ENCODE measurements at regions not wholly inside any gene's neighbourhood (a gene's known extent, or its start where the extent isn't known, plus 50 kb on each side); places are given as distances from the start of the nearest gene placed in this dataset.
A peak's percentile ranks its signal among the peaks of the same experiment; 100 is the strongest.

GRCh38 chr3:73212683-73213082 lies 151.2 kb downstream of the EBLN2 start:
- H2BK5ac ChIP-seq (ENCODE audit: low read depth, low read length, poor library complexity, severe bottlenecking), result no peak overlapping the region
- WGBS, result no CpG with 5 or more reads among the region's 3 CpGs
- H3K4me2 ChIP-seq (ENCODE audit: low read length, poor library complexity, severe bottlenecking), result no peak overlapping the region
- no peaks in the 10 kb centered on the region for H3K36me3 ChIP-seq (ENCODE audit: control insufficient read depth in 1 of 2, insufficient read depth in 2 of 2, low read depth in 1 of 2, low read length in 2 of 2)
- no peak for DNase-seq
- no peak overlapping the region for H2BK120ac ChIP-seq (ENCODE audit: low read depth, low read length)
- H3K9me3 ChIP-seq (ENCODE audit: control insufficient read depth, low read length), result peaks cover 18% of the 10 kb centered on the region
- H3K4me3 ChIP-seq (ENCODE audit: insufficient read depth in 1 of 2, low read depth in 1 of 2, low read length in 2 of 2), result no peak overlapping the region
- no peak overlapping the region for H3K27ac ChIP-seq (ENCODE audit: low read length, poor library complexity, severe bottlenecking)
- no peak overlapping the region for H2AFZ ChIP-seq (ENCODE audit: low read depth, low read length)
- no peak overlapping the region for H3K18ac ChIP-seq (ENCODE audit: low read depth in 1 of 2, low read length in 2 of 2)
- H4K91ac ChIP-seq (ENCODE audit: low read length), result no peak overlapping the region
- no peaks in the 10 kb centered on the region for H3K27me3 ChIP-seq (ENCODE audit: control insufficient read depth in 1 of 2, insufficient read depth in 1 of 2, low read length in 2 of 2)
- no peaks in the 10 kb centered on the region for H3K79me1 ChIP-seq (replicated peaks; ENCODE audit: low read length, poor library complexity, severe bottlenecking)
- H3K23ac ChIP-seq (ENCODE audit: low read length in 2 of 2), result no peak overlapping the region
- H2BK15ac ChIP-seq (ENCODE audit: low read depth, poor library complexity, severe bottlenecking), result no peak overlapping the region
- H3K4ac ChIP-seq (ENCODE audit: low read depth in 1 of 2, low read length in 2 of 2), result no peak overlapping the region
- no peak overlapping the region for H3K9ac ChIP-seq (ENCODE audit: low read length)
- no peak overlapping the region for H3K14ac ChIP-seq (ENCODE audit: low read length in 2 of 2)
- H3K4me1 ChIP-seq (ENCODE audit: control insufficient read depth, insufficient read depth, low read depth, low read length), result no peaks in the 10 kb centered on the region
- no peak overlapping the region for H2AK5ac ChIP-seq (ENCODE audit: low read length, severe bottlenecking)
- no peak overlapping the region for H2BK12ac ChIP-seq (ENCODE audit: low read length in 2 of 2)
- H4K8ac ChIP-seq (ENCODE audit: low read length), result no peak overlapping the region

GRCh38 chr3:73213896-73214295 lies 152.4 kb downstream of the EBLN2 start:
- Histone ChIP-seq H2AK5ac (ENCODE audit: low read length, severe bottlenecking) (no peak overlapping the region), H3K4me2 (ENCODE audit: low read length, poor library complexity, severe bottlenecking) (no peak overlapping the region), H3K4ac (ENCODE audit: low read depth in 1 of 2, low read length in 2 of 2) (no peak overlapping the region), H2BK15ac (ENCODE audit: low read depth, poor library complexity, severe bottlenecking) (no peak overlapping the region), H2BK120ac (ENCODE audit: low read depth, low read length) (no peak overlapping the region), H3K27me3 (ENCODE audit: control insufficient read depth in 1 of 2, insufficient read depth in 1 of 2, low read length in 2 of 2) (no peaks in the 10 kb centered on the region), H3K9ac (ENCODE audit: low read length) (no peak overlapping the region), H3K18ac (ENCODE audit: low read depth in 1 of 2, low read length in 2 of 2) (no peak overlapping the region), H3K4me1 (ENCODE audit: control insufficient read depth, insufficient read depth, low read depth, low read length) (no peaks in the 10 kb centered on the region), H3K79me1 (replicated peaks; ENCODE audit: low read length, poor library complexity, severe bottlenecking) (no peaks in the 10 kb centered on the region), H2AFZ (ENCODE audit: low read depth, low read length) (no peak overlapping the region), H3K4me3 (ENCODE audit: insufficient read depth in 1 of 2, low read depth in 1 of 2, low read length in 2 of 2) (no peak overlapping the region), H3K36me3 (ENCODE audit: control insufficient read depth in 1 of 2, insufficient read depth in 2 of 2, low read depth in 1 of 2, low read length in 2 of 2) (no peaks in the 10 kb centered on the region), H2BK12ac (ENCODE audit: low read length in 2 of 2) (no peak overlapping the region), H4K8ac (ENCODE audit: low read length) (no peak overlapping the region), H4K91ac (ENCODE audit: low read length) (no peak overlapping the region), H3K9me3 (ENCODE audit: control insufficient read depth, low read length) (peaks cover 18% of the 10 kb centered on the region), H3K23ac (ENCODE audit: low read length in 2 of 2) (no peak overlapping the region), H2BK5ac (ENCODE audit: low read depth, low read length, poor library complexity, severe bottlenecking) (no peak overlapping the region), H3K27ac (ENCODE audit: low read length, poor library complexity, severe bottlenecking) (no peak overlapping the region), H3K14ac (ENCODE audit: low read length in 2 of 2) (no peak overlapping the region)
- WGBS, result no CpG with 5 or more reads among the region's 1 CpG
- no peak for DNase-seq

GRCh38 chr3:73214846-73215245 lies 153.4 kb downstream of the EBLN2 start:
- no peak overlapping the region for H3K18ac ChIP-seq (ENCODE audit: low read depth in 1 of 2, low read length in 2 of 2)
- H3K4me3 ChIP-seq (ENCODE audit: insufficient read depth in 1 of 2, low read depth in 1 of 2, low read length in 2 of 2), result peak overlapping the region in 1 of 2 experiments; percentile 55
- no peak overlapping the region for H4K8ac ChIP-seq (ENCODE audit: low read length)
- no peak overlapping the region for H3K4ac ChIP-seq (ENCODE audit: low read depth in 1 of 2, low read length in 2 of 2)
- H3K9me3 ChIP-seq (ENCODE audit: control insufficient read depth, low read length), result peaks cover 18% of the 10 kb centered on the region
- H2AFZ ChIP-seq (ENCODE audit: low read depth, low read length), result no peak overlapping the region
- no CpG with 5 or more reads among the region's 2 CpGs for WGBS
- H2AK5ac ChIP-seq (ENCODE audit: low read length, severe bottlenecking), result no peak overlapping the region
- no peak overlapping the region for H3K4me2 ChIP-seq (ENCODE audit: low read length, poor library complexity, severe bottlenecking)
- no peak overlapping the region for H3K27ac ChIP-seq (ENCODE audit: low read length, poor library complexity, severe bottlenecking)
- no peaks in the 10 kb centered on the region for H3K36me3 ChIP-seq (ENCODE audit: control insufficient read depth in 1 of 2, insufficient read depth in 2 of 2, low read depth in 1 of 2, low read length in 2 of 2)
- no peak overlapping the region for H2BK120ac ChIP-seq (ENCODE audit: low read depth, low read length)
- H4K91ac ChIP-seq (ENCODE audit: low read length), result no peak overlapping the region
- no peak overlapping the region for H3K14ac ChIP-seq (ENCODE audit: low read length in 2 of 2)
- no peak overlapping the region for H2BK12ac ChIP-seq (ENCODE audit: low read length in 2 of 2)
- no peaks in the 10 kb centered on the region for H3K4me1 ChIP-seq (ENCODE audit: control insufficient read depth, insufficient read depth, low read depth, low read length)
- H2BK15ac ChIP-seq (ENCODE audit: low read depth, poor library complexity, severe bottlenecking), result no peak overlapping the region
- no peak overlapping the region for H3K23ac ChIP-seq (ENCODE audit: low read length in 2 of 2)
- H3K27me3 ChIP-seq (ENCODE audit: control insufficient read depth in 1 of 2, insufficient read depth in 1 of 2, low read length in 2 of 2), result no peaks in the 10 kb centered on the region
- no peak for DNase-seq
- H3K9ac ChIP-seq (ENCODE audit: low read length), result peak overlapping the region; percentile 56
- H3K79me1 ChIP-seq (replicated peaks; ENCODE audit: low read length, poor library complexity, severe bottlenecking), result no peaks in the 10 kb centered on the region
- no peak overlapping the region for H2BK5ac ChIP-seq (ENCODE audit: low read depth, low read length, poor library complexity, severe bottlenecking)

GRCh38 chr3:73215281-73215680 lies 153.8 kb downstream of the EBLN2 start:
- Histone ChIP-seq H2BK5ac (ENCODE audit: low read depth, low read length, poor library complexity, severe bottlenecking) (no peak overlapping the region), H2BK120ac (ENCODE audit: low read depth, low read length) (no peak overlapping the region), H3K18ac (ENCODE audit: low read depth in 1 of 2, low read length in 2 of 2) (no peak overlapping the region), H3K4me2 (ENCODE audit: low read length, poor library complexity, severe bottlenecking) (no peak overlapping the region), H2AFZ (ENCODE audit: low read depth, low read length) (no peak overlapping the region), H2AK5ac (ENCODE audit: low read length, severe bottlenecking) (no peak overlapping the region), H3K4me1 (ENCODE audit: control insufficient read depth, insufficient read depth, low read depth, low read length) (no peaks in the 10 kb centered on the region), H3K4ac (ENCODE audit: low read depth in 1 of 2, low read length in 2 of 2) (no peak overlapping the region), H3K9ac (ENCODE audit: low read length) (peak overlapping the region; percentile 56), H3K79me1 (replicated peaks; ENCODE audit: low read length, poor library complexity, severe bottlenecking) (no peaks in the 10 kb centered on the region), H3K36me3 (ENCODE audit: control insufficient read depth in 1 of 2, insufficient read depth in 2 of 2, low read depth in 1 of 2, low read length in 2 of 2) (no peaks in the 10 kb centered on the region), H3K14ac (ENCODE audit: low read length in 2 of 2) (no peak overlapping the region), H2BK15ac (ENCODE audit: low read depth, poor library complexity, severe bottlenecking) (no peak overlapping the region), H3K23ac (ENCODE audit: low read length in 2 of 2) (no peak overlapping the region), H2BK12ac (ENCODE audit: low read length in 2 of 2) (no peak overlapping the region), H3K27ac (ENCODE audit: low read length, poor library complexity, severe bottlenecking) (no peak overlapping the region), H3K9me3 (ENCODE audit: control insufficient read depth, low read length) (peaks cover 18% of the 10 kb centered on the region), H4K8ac (ENCODE audit: low read length) (no peak overlapping the region), H3K27me3 (ENCODE audit: control insufficient read depth in 1 of 2, insufficient read depth in 1 of 2, low read length in 2 of 2) (no peaks in the 10 kb centered on the region), H3K4me3 (ENCODE audit: insufficient read depth in 1 of 2, low read depth in 1 of 2, low read length in 2 of 2) (peak overlapping the region in 1 of 2 experiments; percentile 55), H4K91ac (ENCODE audit: low read length) (no peak overlapping the region)
- no peak for DNase-seq
- WGBS, result no CpG with 5 or more reads among the region's 1 CpG
